ENCODE measurements at regions not wholly inside any gene's neighbourhood (a gene's known extent, or its start where the extent isn't known, plus 50 kb on each side); places are given as distances from the start of the nearest gene placed in this dataset.

DNA sequence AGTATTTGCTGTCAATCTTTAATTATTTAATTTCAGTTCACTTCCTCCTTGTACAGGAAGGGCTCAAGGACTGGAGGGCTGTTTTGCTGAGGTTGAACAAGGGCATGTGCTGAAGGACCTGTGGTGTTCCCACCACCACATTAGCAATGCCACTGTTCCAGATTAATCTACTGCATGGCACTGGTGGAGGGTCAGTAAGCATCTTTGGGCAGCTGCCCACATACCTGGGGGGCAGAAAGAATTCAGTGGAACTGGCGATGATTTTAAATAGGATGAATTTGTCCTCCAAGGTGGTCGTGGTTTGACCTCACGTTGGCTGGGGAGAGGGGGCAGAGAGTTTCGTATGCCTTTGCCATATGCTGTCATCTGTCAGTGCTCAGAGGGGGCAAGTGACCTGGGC, 244.8 kb downstream of the TLE3 start:
- Histone ChIP-seq H3K27ac (peak overlapping the region; percentile 91), H3K9me3 (ENCODE audit: insufficient read depth, low read depth) (no peaks in the 10 kb centered on the region), H3K9me2 (ENCODE audit: insufficient read depth) (no peaks in the 10 kb centered on the region), H3K79me2 (ENCODE audit: low read depth) (no peaks in the 10 kb centered on the region), H3K4me1 (replicated peaks; ENCODE audit: insufficient read depth) (peaks cover 42% of the 10 kb centered on the region), H3K4me2 (peak overlapping the region; percentile 52), H3K4me3 (no peak overlapping the region), H4K20me1 (ENCODE audit: insufficient read depth) (no peaks in the 10 kb centered on the region), H3K27me3 (ENCODE audit: insufficient read depth, low read depth) (no peaks in the 10 kb centered on the region), H3F3A (ENCODE audit: insufficient read depth, low read depth) (peaks cover 30% of the 10 kb centered on the region), H3K36me3 (ENCODE audit: low read depth) (no peaks in the 10 kb centered on the region), H2AFZ (no peak overlapping the region)
- CTCF ChIA-PET = interaction anchor here (0.6 kb wide), 1 partner anchor 151 kb away, joined by 3 read pairs; no protein-coding TSS in a partner anchor
- DNase-seq = peak in 1 of 2 experiments; percentile 36
- TF ChIP-seq CTCF (conservative IDR thresholded peaks at IDR 0.05) (no peak), EZH2 (IDR thresholded peaks at IDR 0.05; ENCODE audit: low read depth) (no peak)
- intact Hi-C loops (cut with micrococcal nuclease; ENCODE audit: unreplicated experiment) = loop anchor here (2.0 to 10.0 kb wide), 7 partner anchors 56 to 612 kb away; no protein-coding TSS in a partner anchor
- POLR2A ChIA-PET (ENCODE audit: unreplicated experiment) = interaction anchor here (0.7 kb wide), 1 partner anchor 48 kb away, joined by 10 read pairs; no protein-coding TSS in a partner anchor
- TSS peak; percentile 97 for BruUV-seq (replicated peaks)

DNA sequence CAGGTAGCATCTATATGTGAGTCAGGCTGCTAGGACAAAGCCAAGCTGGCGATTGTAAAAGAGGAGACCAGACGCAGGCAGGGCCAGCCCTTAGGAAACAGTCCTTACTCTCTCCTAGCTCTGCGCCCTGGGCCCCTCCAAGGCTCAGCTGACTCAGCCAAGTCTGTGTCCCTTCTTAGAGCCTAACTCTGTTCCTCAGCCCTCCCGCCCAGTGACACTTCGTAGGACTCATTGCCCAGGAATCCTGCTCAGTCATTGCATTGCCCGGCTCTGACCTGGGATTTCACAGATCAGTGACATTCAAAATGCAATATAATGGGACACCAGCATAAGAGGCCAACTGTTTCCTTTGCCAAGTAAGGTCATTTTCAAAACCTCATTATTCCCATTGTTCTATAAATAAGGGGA, 244.2 kb downstream of the TLE3 start:
- intact Hi-C loops (cut with micrococcal nuclease; ENCODE audit: unreplicated experiment) = loop anchor here (2.0 to 10.0 kb wide), 7 partner anchors 56 to 611 kb away; no protein-coding TSS in a partner anchor
- peak; percentile 85 to 92 for DNase-seq
- Histone ChIP-seq H4K20me1 (ENCODE audit: insufficient read depth) (no peaks in the 10 kb centered on the region), H3K4me1 (replicated peaks; ENCODE audit: insufficient read depth) (peaks cover 38% of the 10 kb centered on the region), H3K9me3 (ENCODE audit: insufficient read depth, low read depth) (no peaks in the 10 kb centered on the region), H3K27me3 (ENCODE audit: insufficient read depth, low read depth) (no peaks in the 10 kb centered on the region), H3F3A (ENCODE audit: insufficient read depth, low read depth) (peaks cover 24% of the 10 kb centered on the region), H3K4me2 (peak overlapping the region; percentile 55), H2AFZ (no peak overlapping the region), H3K27ac (peak overlapping the region; percentile 91), H3K9me2 (ENCODE audit: insufficient read depth) (no peaks in the 10 kb centered on the region), H3K79me2 (ENCODE audit: low read depth) (no peaks in the 10 kb centered on the region), H3K4me3 (no peak overlapping the region), H3K36me3 (ENCODE audit: low read depth) (no peaks in the 10 kb centered on the region)
- BruUV-seq (replicated peaks) = no TSS peak
- TF ChIP-seq CTCF (conservative IDR thresholded peaks at IDR 0.05) (no peak), EZH2 (IDR thresholded peaks at IDR 0.05; ENCODE audit: low read depth) (no peak)
- ChIA-PET CTCF (interaction anchor here (0.6 to 0.8 kb wide), 2 partner anchors 130 to 152 kb away, joined by 3 read pairs; no protein-coding TSS in a partner anchor), POLR2A (ENCODE audit: unreplicated experiment) (interaction anchor here (0.6 to 0.7 kb wide), 2 partner anchors 49 to 296 kb away, joined by 3 to 10 read pairs; no protein-coding TSS in a partner anchor)

GRCh38 chr15:69854001-69854400, 243.7 kb downstream of the TLE3 start:
- POLR2A ChIA-PET (ENCODE audit: unreplicated experiment) = interaction anchor here (0.6 kb wide), 2 partner anchors 37 to 297 kb away, joined by 3 read pairs; no protein-coding TSS in a partner anchor
- peak overlapping the region; percentile 55; the same call in 1 of the 2 replicates for H3K4me2 ChIP-seq
- TF ChIP-seq CTCF (conservative IDR thresholded peaks at IDR 0.05) = no peak
- no peak for TF ChIP-seq EZH2 (IDR thresholded peaks at IDR 0.05; ENCODE audit: low read depth)
- peaks cover 23% of the 10 kb centered on the region for H3F3A ChIP-seq (ENCODE audit: insufficient read depth, low read depth)
- BruUV-seq (replicated peaks) = no TSS peak
- no peaks in the 10 kb centered on the region for H3K9me3 ChIP-seq (ENCODE audit: insufficient read depth, low read depth)
- no peaks in the 10 kb centered on the region for H3K9me2 ChIP-seq (ENCODE audit: insufficient read depth)
- CTCF ChIA-PET = interaction anchor here (0.8 kb wide), 1 partner anchor 129 kb away, joined by 3 read pairs; no protein-coding TSS in a partner anchor
- H3K27me3 ChIP-seq (ENCODE audit: insufficient read depth, low read depth) = no peaks in the 10 kb centered on the region
- H2AFZ ChIP-seq = no peak overlapping the region
- H3K4me1 ChIP-seq (replicated peaks; ENCODE audit: insufficient read depth) = peaks cover 34% of the 10 kb centered on the region
- DNase-seq = no peak
- intact Hi-C loops (cut with micrococcal nuclease; ENCODE audit: unreplicated experiment) = loop anchor here (2.0 to 10.0 kb wide), 7 partner anchors 57 to 611 kb away; no protein-coding TSS in a partner anchor
- no peaks in the 10 kb centered on the region for H4K20me1 ChIP-seq (ENCODE audit: insufficient read depth)
- H3K27ac ChIP-seq = peak overlapping the region; percentile 91
- no peak overlapping the region for H3K4me3 ChIP-seq
- H3K79me2 ChIP-seq (ENCODE audit: low read depth) = no peaks in the 10 kb centered on the region
- H3K36me3 ChIP-seq (ENCODE audit: low read depth) = no peaks in the 10 kb centered on the region

All from PC-9 (cell line).